K562 (cell line): ENCODE measurements at regions not wholly inside any gene's neighbourhood (a gene's known extent, or its start where the extent isn't known, plus 50 kb on each side); places are given as distances from the start of the nearest gene placed in this dataset.

Source experiments
- ATAC-seq: fragments of 200-7000 bp; cut with Tn5 transposase; 3 replicates; pipeline ENCODE4 v1.9.1; 2020; ENCODE audit warnings: moderate library complexity
- BruUV-seq: library from RNA; stranded (reverse); fragments of 400-500 nt; replicated peaks from 2 replicates; lab custom pipeline; 2021; lab: Mats Ljungman, UMichigan
- CTCF ChIA-PET: fragments of 300-600 bp; formaldehyde crosslinking; extraction: SDS; loops from one replicate; lab custom pipeline; 2021; ENCODE audit warnings: low intra/inter-chr PET ratio; lab: Yijun Ruan, JAX
- POLR2A ChIA-PET: fragments of 300-600, 350-650 bp; sonication (Branson Sonifier 250); formaldehyde crosslinking; extraction: SDS; loops from one replicate; lab custom pipeline; 2021; ENCODE audit warnings: antibody characterized with exemption, inconsistent platforms; lab: Yijun Ruan, JAX
- DNase-seq, 4 experiments: peaks; one replicate each; pipeline versions ENCODE4 v3.0.0 to v3.0.0-alpha.2; 2011 to 2018; ENCODE audit warnings: low spot score in 3 of 4, mixed read lengths in 3 of 4; ENCODE audit errors: extremely low read depth in 1 of 4
- FAIRE-seq: peaks from 2 replicates; lab custom pipeline; 2011; peaks lifted over from hg19 to GRCh38; lab: Jason Lieb, UNC
- H2AFZ ChIP-seq: 2 replicates; pipeline ENCODE4 v1.6.0; 2011; ENCODE audit warnings: low read depth, low read length, control low read depth, inconsistent platforms
- H3K27ac ChIP-seq: fragments of 200-600 bp; 3 replicates; pipeline ENCODE4 v1.8.0; 2011; ENCODE audit warnings: low read depth, mild to moderate bottlenecking, control low read depth, inconsistent platforms, low read length, moderate library complexity, mixed read lengths; ENCODE audit errors: extremely low read depth
- H3K27me3 ChIP-seq, 2 experiments: fragments of 300-600 bp in 1 of 2; 2 replicates in 1 of 2; 3 replicates in 1 of 2; pipeline versions ENCODE4 v1.6.0 to v1.8.0; 2011; ENCODE audit warnings: inconsistent platforms in 2 of 2, low read length in 2 of 2, mild to moderate bottlenecking in 1 of 2, mixed read lengths in 1 of 2, moderate library complexity in 1 of 2; ENCODE audit not compliant: control insufficient read depth in 2 of 2, insufficient read depth in 2 of 2
- H3K36me3 ChIP-seq: fragments of 300-600 bp; 3 replicates; pipeline ENCODE4 v1.8.0; 2011; ENCODE audit warnings: mild to moderate bottlenecking, low read length, inconsistent platforms; ENCODE audit not compliant: control insufficient read depth, insufficient read depth
- H3K4me1 ChIP-seq, 2 experiments: fragments of 200-600 bp in 1 of 2; replicated peaks in 1 of 2; 2 replicates in 1 of 2; 3 replicates in 1 of 2; pipeline versions ENCODE4 v1.5.1 to v1.8.0; 2011; ENCODE audit warnings: inconsistent platforms in 2 of 2, low read length in 2 of 2, mild to moderate bottlenecking in 1 of 2, mixed read lengths in 1 of 2, moderate library complexity in 1 of 2; ENCODE audit not compliant: control insufficient read depth in 2 of 2, insufficient read depth in 2 of 2
- H3K4me2 ChIP-seq: 2 replicates; pipeline ENCODE4 v1.6.1; 2011; ENCODE audit warnings: low read length, control low read depth, inconsistent platforms, mixed read lengths; ENCODE audit not compliant: insufficient read depth
- H3K4me3 ChIP-seq: fragments of 200-600 bp; sonication (generic), shearing (Covaris generic); 2 replicates; pipeline ENCODE4 v1.5.1; 2016; ENCODE audit warnings: control low read depth, inconsistent platforms
- H3K79me2 ChIP-seq: fragments of 200-600 bp; 3 replicates; pipeline ENCODE4 v1.8.0; 2011; ENCODE audit warnings: low read length, inconsistent platforms; ENCODE audit not compliant: control insufficient read depth, insufficient read depth
- H3K9ac ChIP-seq, 2 experiments: 2 replicates each; pipeline versions ENCODE4 v1.6.0 to v1.6.1; 2011; ENCODE audit warnings: low read depth in 2 of 2, low read length in 2 of 2, control low read depth in 1 of 2, inconsistent platforms in 1 of 2, mild to moderate bottlenecking in 1 of 2, mixed read lengths in 1 of 2; ENCODE audit not compliant: insufficient read depth in 1 of 2
- H3K9me1 ChIP-seq: one replicate; pipeline ENCODE4 v1.6.0; 2011; ENCODE audit warnings: inconsistent platforms, mild to moderate bottlenecking, low read length, moderate library complexity; ENCODE audit not compliant: control insufficient read depth, insufficient read depth
- H3K9me3 ChIP-seq: replicated peaks from 2 replicates; pipeline ENCODE4 v1.5.1; 2011; ENCODE audit warnings: low read depth, low read length, inconsistent platforms; ENCODE audit not compliant: control insufficient read depth, insufficient read depth
- H4K20me1 ChIP-seq: replicated peaks from 2 replicates; pipeline ENCODE4 v1.6.1; 2011; ENCODE audit warnings: low read length, inconsistent platforms, mixed read lengths; ENCODE audit not compliant: control insufficient read depth, insufficient read depth
- ARHGAP35 ChIP-seq: fragments of 450-650 bp; IDR thresholded peaks from 2 replicates; pipeline ENCODE4 v1.6.1; 2018; ENCODE audit not compliant: partially characterized antibody
- BRF1 ChIP-seq: IDR thresholded peaks from 3 replicates; pipeline ENCODE4 v1.6.1; 2011; ENCODE audit warnings: borderline replicate concordance, mild to moderate bottlenecking; ENCODE audit not compliant: insufficient read length; ENCODE audit errors: extremely low read depth
- CREBBP ChIP-seq: IDR thresholded peaks from one replicate; pipeline ENCODE4 v1.6.1; 2012; ENCODE audit warnings: low read depth, mild to moderate bottlenecking, control low read depth, inconsistent platforms, low read length
- KAT7 ChIP-seq: sonication (generic); formaldehyde crosslinking; IDR thresholded peaks from 2 replicates; pipeline ENCODE4 v1.8.0; 2022; ENCODE audit warnings: missing genetic modification reagents, mild to moderate bottlenecking, borderline replicate concordance
- L3MBTL2 ChIP-seq: fragments of 450-650 bp; IDR thresholded peaks from 2 replicates; pipeline ENCODE4 v1.6.1; 2016; ENCODE audit warnings: mild to moderate bottlenecking, moderate library complexity
- MAFK ChIP-seq: IDR thresholded peaks from 2 replicates; pipeline ENCODE4 v1.6.1; 2011; ENCODE audit warnings: low read length, improper control_type of control experiment
- SETDB1 ChIP-seq: IDR thresholded peaks from one replicate; pipeline ENCODE4 v1.6.1; 2012; ENCODE audit warnings: low read length, control low read depth, inconsistent platforms
- TCF3 ChIP-seq: sonication (generic); formaldehyde crosslinking; IDR thresholded peaks from 2 replicates; pipeline ENCODE4 v1.4.0; 2020; ENCODE audit warnings: mild to moderate bottlenecking, missing genetic modification reagents
- TCFL5 ChIP-seq: fragments of 250-450 bp; sonication (Bioruptor Pico); conservative IDR thresholded peaks from 2 replicates; pipeline ENCODE4 v1.6.1; 2021; ENCODE audit warnings: mild to moderate bottlenecking, moderate library complexity, matching md5 sums
- XRCC3 ChIP-seq: fragments of 450-650 bp; IDR thresholded peaks from 2 replicates; pipeline ENCODE4 v1.6.1; 2017; ENCODE audit warnings: mild to moderate bottlenecking, moderate library complexity
- ZBTB5 ChIP-seq: fragments of 450-650 bp; IDR thresholded peaks from 2 replicates; pipeline ENCODE4 v1.6.1; 2017; ENCODE audit warnings: antibody characterized with exemption
- WGBS: fragments of 100-300 bp; shearing (Covaris generic); methylation state at CpG from one replicate; pipeline ENCODE4 v1.1.6; 2016; ENCODE audit warnings: low coverage, mixed read lengths; ENCODE audit not compliant: insufficient coverage; ENCODE audit errors: missing lambda C conversion rate; 5-methylcytosine and 5-hydroxymethylcytosine counted together
- in situ Hi-C: fragments of 300-500 bp; cut with MboI; formaldehyde crosslinking; loops from 4 replicates; pipeline ENCODE4 v1.15.0; 2018; ENCODE audit warnings: inconsistent platforms, mixed read lengths
- intact Hi-C: fragments of 100-400 bp; cut with micrococcal nuclease; formaldehyde crosslinking; loops from 2 replicates; pipeline ENCODE4 v1.14.2; 2022

- WGBS: 2% methylated on average over 23 of the region's 23 CpGs
- in situ Hi-C loops: no loop called here
- no peaks in the 10 kb centered on the region for H3K79me2 ChIP-seq
- no peak for ATAC-seq
- POLR2A ChIA-PET: no interaction called here
- no peak for DNase-seq
- H3K4me2 ChIP-seq: no peak overlapping the region
- BruUV-seq: no TSS peak
- H3K9me3 ChIP-seq: no peaks in the 10 kb centered on the region
- intact Hi-C loops: no loop called here
- no peak overlapping the region for H3K4me3 ChIP-seq
- FAIRE-seq: no peak
- H3K36me3 ChIP-seq: no peaks in the 10 kb centered on the region
- no peaks in the 10 kb centered on the region for H3K9me1 ChIP-seq
- H4K20me1 ChIP-seq: no peaks in the 10 kb centered on the region
- H3K27ac ChIP-seq: no peak overlapping the region
- CTCF ChIA-PET: no interaction called here
- TF ChIP-seq SETDB1 (no peak), KAT7 (CRISPR knock-in tag) (no peak), MAFK (no peak), XRCC3 (no peak), BRF1 (no peak), TCFL5 (no peak), ZBTB5 (no peak), L3MBTL2 (no peak), ARHGAP35 (no peak), CREBBP (no peak), TCF3 (no peak)
- TF ChIP-seq, all 486 proteins: peak for 0
- no peak overlapping the region for H2AFZ ChIP-seq
- no peaks in the 10 kb centered on the region for H3K4me1 ChIP-seq
- peaks cover 10 to 15% of the 10 kb centered on the region in 2 experiments; a peak in 3 of 5 replicates for H3K27me3 ChIP-seq
- H3K9ac ChIP-seq: no peak overlapping the region
Observed at GRCh38 chr16:54431997-54432896, 145.7 kb upstream of the IRX3 start.
